Endodermal cell (in vitro differentiated cells): ENCODE measurements at regions not wholly inside any gene's neighbourhood (a gene's known extent, or its start where the extent isn't known, plus 50 kb on each side); places are given as distances from the start of the nearest gene placed in this dataset.

ENCODE experiments used
- DNase-seq: peaks from one replicate; pipeline ENCODE4 v3.0.0-alpha.2; 2017
- H3K27ac ChIP-seq: 2 replicates; pipeline ENCODE4 v1.5.1; 2013; ENCODE audit warnings: mild to moderate bottlenecking, low read depth, low read length, moderate library complexity
- H3K27me3 ChIP-seq: 2 replicates; pipeline ENCODE4 v1.6.1; 2013; ENCODE audit warnings: mild to moderate bottlenecking, low read length, moderate library complexity; ENCODE audit not compliant: insufficient read depth, control insufficient read depth, poor library complexity, severe bottlenecking
- H3K36me3 ChIP-seq: 2 replicates; pipeline ENCODE4 v1.7.0; 2013; ENCODE audit warnings: mild to moderate bottlenecking, low read length, moderate library complexity; ENCODE audit not compliant: control insufficient read depth, insufficient read depth
- H3K4me1 ChIP-seq: one replicate; pipeline ENCODE4 v1.7.0; 2013; ENCODE audit warnings: low read length; ENCODE audit not compliant: control insufficient read depth, insufficient read depth
- H3K4me3 ChIP-seq: 2 replicates; pipeline ENCODE4 v1.5.1; 2013; ENCODE audit warnings: mild to moderate bottlenecking, low read length, moderate library complexity
- H3K9ac ChIP-seq: 2 replicates; pipeline ENCODE4 v1.6.1; 2013; ENCODE audit warnings: mild to moderate bottlenecking, low read length, moderate library complexity; ENCODE audit not compliant: poor library complexity, severe bottlenecking; ENCODE audit errors: extremely low read depth
- H3K9me3 ChIP-seq: 2 replicates; pipeline ENCODE4 v1.6.1; 2013; ENCODE audit warnings: mild to moderate bottlenecking, low read length, moderate library complexity; ENCODE audit not compliant: control insufficient read depth
- H3K27ac Mint-ChIP-seq: 2 replicates; pipeline ENCODE4 v1.8.0; 2020; ENCODE audit warnings: mixed read lengths
- H3K27me3 Mint-ChIP-seq: 2 replicates; pipeline ENCODE4 v1.8.0; 2021; ENCODE audit warnings: mild to moderate bottlenecking, mixed read lengths; ENCODE audit not compliant: insufficient read depth
- H3K36me3 Mint-ChIP-seq: 2 replicates; pipeline ENCODE4 v1.8.0; 2020; ENCODE audit warnings: low read depth, mixed read lengths
- H3K4me1 Mint-ChIP-seq: 2 replicates; pipeline ENCODE4 v1.8.0; 2020; ENCODE audit warnings: mixed read lengths
- H3K4me3 Mint-ChIP-seq: 2 replicates; pipeline ENCODE4 v1.8.0; 2020; ENCODE audit warnings: mild to moderate bottlenecking, moderate library complexity, mixed read lengths
- H3K9me3 Mint-ChIP-seq: 2 replicates; pipeline ENCODE4 v1.8.0; 2020; ENCODE audit warnings: mild to moderate bottlenecking, mixed read lengths
- CTCF ChIP-seq: fragments of 200-600 bp; sonication (generic); conservative IDR thresholded peaks from 2 replicates; pipeline ENCODE4 v1.5.0; 2021; ENCODE audit warnings: antibody characterized with exemption, mild to moderate bottlenecking
- WGBS, 2 experiments: methylation state at CpG; one replicate each; pipeline versions ENCODE4 v1.1.5 to v1.1.7; 2013; ENCODE audit warnings: missing lambda C conversion rate in 2 of 2, mixed read lengths in 1 of 2; ENCODE audit not compliant: insufficient coverage in 1 of 2, insufficient read length in 1 of 2; 5-methylcytosine and 5-hydroxymethylcytosine counted together

- peaks cover 5% of the 10 kb centered on the region for H3K9me3 Mint-ChIP-seq
- WGBS, 2 experiments, result 100% methylated on average over 2 of the region's 3 CpGs; no CpG with 5 or more reads in 1 of the 2 experiments
- no peaks in the 10 kb centered on the region for H3K36me3 Mint-ChIP-seq
These were observed 623.7 kb downstream of the MCTP2 start for GRCh38 chr15:94855018-94855408.

GRCh38 chr15:94855409-94856266 lies 624.3 kb downstream of the MCTP2 start:
- no peaks in the 10 kb centered on the region for H3K36me3 ChIP-seq

More at GRCh38 chr15:94855018-94855408, 623.7 kb downstream of the MCTP2 start:
- Mint-ChIP-seq H3K4me1 (no peaks in the 10 kb centered on the region), H3K27me3 (no peaks in the 10 kb centered on the region), H3K4me3 (no peak overlapping the region), H3K27ac (no peak overlapping the region)
- H3K9me3 ChIP-seq, result no peaks in the 10 kb centered on the region
- no peak overlapping the region for H3K9ac ChIP-seq
- H3K36me3 ChIP-seq, result no peaks in the 10 kb centered on the region
- H3K27ac ChIP-seq, result no peak overlapping the region
- no peak for TF ChIP-seq CTCF
- no peak overlapping the region for H3K4me3 ChIP-seq
- no peak for DNase-seq
- no peaks in the 10 kb centered on the region for H3K4me1 ChIP-seq
- no peaks in the 10 kb centered on the region for H3K27me3 ChIP-seq

GRCh38 chr15:94856267-94856854 lies 625.0 kb downstream of the MCTP2 start:
- H3K36me3 Mint-ChIP-seq, result no peaks in the 10 kb centered on the region
- no peak for TF ChIP-seq CTCF
- no peak overlapping the region for H3K4me3 Mint-ChIP-seq
- H3K36me3 ChIP-seq, result no peaks in the 10 kb centered on the region
- H3K4me3 ChIP-seq, result no peak overlapping the region
- no peaks in the 10 kb centered on the region for H3K4me1 Mint-ChIP-seq
- H3K27ac Mint-ChIP-seq, result no peak overlapping the region
- no peak overlapping the region for H3K27ac ChIP-seq
- H3K9me3 Mint-ChIP-seq, result peaks cover 6% of the 10 kb centered on the region
- H3K27me3 ChIP-seq, result no peaks in the 10 kb centered on the region
- DNase-seq, result no peak
- H3K27me3 Mint-ChIP-seq, result no peaks in the 10 kb centered on the region
- 95 to 97% methylated on average over 10 to 50 of the region's 50 CpGs for WGBS, 2 experiments
- no peaks in the 10 kb centered on the region for H3K4me1 ChIP-seq
- H3K9me3 ChIP-seq, result no peaks in the 10 kb centered on the region
- H3K9ac ChIP-seq, result no peak overlapping the region

More at GRCh38 chr15:94855409-94856266, 624.3 kb downstream of the MCTP2 start:
- no peaks in the 10 kb centered on the region for H3K9me3 Mint-ChIP-seq
- no peak overlapping the region for H3K27ac ChIP-seq
- no peaks in the 10 kb centered on the region for H3K4me1 Mint-ChIP-seq
- WGBS, 2 experiments, result 95 to 99% methylated on average over 35 to 49 of the region's 49 CpGs
- no peaks in the 10 kb centered on the region for H3K4me1 ChIP-seq
- TF ChIP-seq CTCF, result no peak
- no peaks in the 10 kb centered on the region for H3K27me3 Mint-ChIP-seq
- H3K36me3 Mint-ChIP-seq, result no peaks in the 10 kb centered on the region
- DNase-seq, result no peak
- no peaks in the 10 kb centered on the region for H3K9me3 ChIP-seq
- H3K4me3 Mint-ChIP-seq, result no peak overlapping the region
- no peaks in the 10 kb centered on the region for H3K27me3 ChIP-seq
- H3K4me3 ChIP-seq, result no peak overlapping the region
- H3K9ac ChIP-seq, result no peak overlapping the region
- no peak overlapping the region for H3K27ac Mint-ChIP-seq
